Left lung (tissue), 4 donors: ENCODE measurements at regions not wholly inside any gene's neighbourhood (a gene's known extent, or its start where the extent isn't known, plus 50 kb on each side); places are given as distances from the start of the nearest gene placed in this dataset.

Source experiments
- ATAC-seq: fragments of 200-7000 bp; cut with Tn5 transposase; one replicate; pipeline ENCODE4 v1.9.1; 2020; ENCODE audit warnings: moderate library complexity
- DNase-seq, 4 donors: peaks; one replicate each; pipeline ENCODE4 v3.0.0-alpha.2; 2013 to 2020
- H3K27ac ChIP-seq, 2 donors: fragments of 200-600 bp; sonication (generic) in 1 of 2; one replicate each; pipeline versions ENCODE4 v1.5.0 to v1.8.0; 2020 to 2021
- H3K27me3 ChIP-seq, 2 donors: fragments of 200-600 bp; sonication (generic) in 1 of 2; one replicate each; pipeline versions ENCODE4 v1.5.0 to v1.8.0; 2020 to 2021
- H3K36me3 ChIP-seq, 2 donors: fragments of 200-600 bp; sonication (generic) in 1 of 2; one replicate each; pipeline versions ENCODE4 v1.5.0 to v1.8.0; 2020 to 2021
- H3K4me1 ChIP-seq, 2 donors: fragments of 200-600 bp; one replicate each; pipeline ENCODE4 v1.8.0; 2021
- H3K4me3 ChIP-seq, 2 donors: fragments of 200-600 bp; sonication (generic) in 1 of 2; one replicate each; pipeline versions ENCODE4 v1.5.0 to v1.8.0; 2020 to 2021; ENCODE audit warnings: mild to moderate bottlenecking in 1 of 2
- H3K9me3 ChIP-seq, 2 donors: fragments of 200-600 bp; sonication (generic) in 1 of 2; one replicate each; pipeline versions ENCODE4 v1.5.0 to v1.8.0; 2020 to 2021
- intact Hi-C, 2 donors: fragments of 100-400 bp; cut with DNase I; formaldehyde crosslinking; loops; one replicate each; pipeline versions ENCODE4 v1.11.2 to v1.14.2; 2022
- TF ChIP-seq, protein P1 (sequence below), 2 donors: fragments of 200-600 bp; sonication (generic) in 1 of 2; IDR thresholded peaks; one replicate each; pipeline versions ENCODE4 v1.5.0 to v1.8.0; 2021; ENCODE audit warnings: antibody characterized with exemption in 2 of 2
- donor health status: DM: no; HTN: yes; CAD: no.
- donor health status: DM: no; HTN: no; CAD: no.

DNA sequence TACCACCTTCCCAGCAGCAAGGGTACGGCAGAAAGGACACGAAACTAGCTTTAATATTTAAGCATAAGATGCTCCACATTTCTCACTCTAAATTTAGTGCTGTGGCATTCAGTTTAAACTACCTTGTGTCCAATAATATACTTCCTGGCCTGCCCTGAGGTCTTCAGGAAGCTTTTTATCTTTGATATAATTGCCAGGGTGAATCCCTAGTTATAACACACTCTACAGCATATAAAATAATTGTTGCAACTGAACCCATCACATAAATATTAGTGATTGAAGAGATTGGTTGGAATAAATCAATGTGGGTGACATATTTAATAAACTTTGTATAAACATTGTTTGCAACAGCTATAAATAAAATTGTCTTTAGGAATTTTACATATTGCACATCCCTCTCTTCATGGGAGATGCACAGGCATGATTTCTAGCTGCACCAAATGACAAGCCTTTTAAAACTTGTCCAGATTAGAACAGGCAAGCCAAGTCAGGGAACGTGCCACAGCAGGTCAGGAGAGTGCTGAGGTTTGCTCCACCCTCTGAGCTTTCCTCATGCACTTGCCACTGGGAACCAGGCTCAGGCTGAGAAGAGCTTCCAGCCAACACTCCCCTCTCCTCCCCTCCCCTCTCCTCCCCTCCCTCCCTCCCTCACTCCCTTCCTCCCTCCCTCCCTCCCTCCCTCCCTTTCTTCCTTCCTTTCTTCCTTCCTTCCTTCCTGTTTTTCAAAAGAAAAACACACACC, 623.2 kb upstream of the PKN2 start:
- H3K27me3 ChIP-seq: no peaks in the 10 kb centered on the region
- intact Hi-C loops: no loop called here
- TF ChIP-seq, protein P1, sequence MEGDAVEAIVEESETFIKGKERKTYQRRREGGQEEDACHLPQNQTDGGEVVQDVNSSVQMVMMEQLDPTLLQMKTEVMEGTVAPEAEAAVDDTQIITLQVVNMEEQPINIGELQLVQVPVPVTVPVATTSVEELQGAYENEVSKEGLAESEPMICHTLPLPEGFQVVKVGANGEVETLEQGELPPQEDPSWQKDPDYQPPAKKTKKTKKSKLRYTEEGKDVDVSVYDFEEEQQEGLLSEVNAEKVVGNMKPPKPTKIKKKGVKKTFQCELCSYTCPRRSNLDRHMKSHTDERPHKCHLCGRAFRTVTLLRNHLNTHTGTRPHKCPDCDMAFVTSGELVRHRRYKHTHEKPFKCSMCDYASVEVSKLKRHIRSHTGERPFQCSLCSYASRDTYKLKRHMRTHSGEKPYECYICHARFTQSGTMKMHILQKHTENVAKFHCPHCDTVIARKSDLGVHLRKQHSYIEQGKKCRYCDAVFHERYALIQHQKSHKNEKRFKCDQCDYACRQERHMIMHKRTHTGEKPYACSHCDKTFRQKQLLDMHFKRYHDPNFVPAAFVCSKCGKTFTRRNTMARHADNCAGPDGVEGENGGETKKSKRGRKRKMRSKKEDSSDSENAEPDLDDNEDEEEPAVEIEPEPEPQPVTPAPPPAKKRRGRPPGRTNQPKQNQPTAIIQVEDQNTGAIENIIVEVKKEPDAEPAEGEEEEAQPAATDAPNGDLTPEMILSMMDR (IDR thresholded peaks at IDR 0.05): no peak

GRCh38 chr1:88061492-88062177, 622.4 kb upstream of the PKN2 start:
- Histone ChIP-seq H3K27ac (no peak overlapping the region), H3K36me3 (no peaks in the 10 kb centered on the region), H3K27me3 (no peaks in the 10 kb centered on the region), H3K4me1 (no peaks in the 10 kb centered on the region), H3K4me3 (no peak overlapping the region), H3K9me3 (no peaks in the 10 kb centered on the region)
- intact Hi-C loops: no loop called here
- TF ChIP-seq, protein P1 (IDR thresholded peaks at IDR 0.05): peak; percentile 39 to 49
- DNase-seq (peak in 2 of 4 donors; percentile 20 to 52), ATAC-seq (peak; percentile 95)

More for the DNA sequence above, 623.2 kb upstream of the PKN2 start:
- ATAC-seq (peak; percentile 83), DNase-seq (no peak)
- no peaks in the 10 kb centered on the region for H3K4me1 ChIP-seq
- H3K4me3 ChIP-seq: no peak overlapping the region
- H3K9me3 ChIP-seq: no peaks in the 10 kb centered on the region
- no peak overlapping the region for H3K27ac ChIP-seq
- H3K36me3 ChIP-seq: no peaks in the 10 kb centered on the region

GRCh38 chr1:88062650-88063153, 621.4 kb upstream of the PKN2 start:
- DNase-seq: no peak
- Histone ChIP-seq H3K36me3 (no peaks in the 10 kb centered on the region), H3K27me3 (no peaks in the 10 kb centered on the region), H3K4me3 (no peak overlapping the region), H3K27ac (no peak overlapping the region), H3K9me3 (no peaks in the 10 kb centered on the region), H3K4me1 (no peaks in the 10 kb centered on the region)
- TF ChIP-seq, protein P1 (IDR thresholded peaks at IDR 0.05): no peak
- ATAC-seq: no peak
- intact Hi-C loops: no loop called here

DNA sequence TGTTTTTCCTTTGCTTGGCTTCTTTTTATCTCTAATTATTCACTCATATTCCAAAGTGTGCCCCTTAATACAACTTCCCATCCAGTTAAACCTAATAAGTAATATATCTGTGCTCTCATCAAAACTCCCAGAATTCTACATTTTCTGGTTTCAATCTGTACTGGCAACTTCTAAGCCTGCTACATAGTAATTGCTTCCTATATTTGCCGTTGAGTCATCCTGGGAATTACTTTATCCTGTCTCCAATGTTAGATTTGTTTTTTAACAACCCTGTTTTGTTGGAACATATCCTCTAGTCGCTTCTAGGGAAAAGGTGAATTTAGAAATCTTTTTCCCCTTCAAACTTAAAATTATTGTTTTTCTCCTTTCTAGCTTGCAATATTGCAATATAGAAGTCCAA, 620.5 kb upstream of the PKN2 start:
- intact Hi-C loops: no loop called here
- ATAC-seq: no peak
- DNase-seq: no peak
- H3K27me3 ChIP-seq: no peaks in the 10 kb centered on the region
- TF ChIP-seq, protein P1 (IDR thresholded peaks at IDR 0.05): no peak
- H3K9me3 ChIP-seq: no peaks in the 10 kb centered on the region
- no peaks in the 10 kb centered on the region for H3K4me1 ChIP-seq
- no peaks in the 10 kb centered on the region for H3K36me3 ChIP-seq
- H3K4me3 ChIP-seq: no peak overlapping the region
- H3K27ac ChIP-seq: no peak overlapping the region

DNA sequence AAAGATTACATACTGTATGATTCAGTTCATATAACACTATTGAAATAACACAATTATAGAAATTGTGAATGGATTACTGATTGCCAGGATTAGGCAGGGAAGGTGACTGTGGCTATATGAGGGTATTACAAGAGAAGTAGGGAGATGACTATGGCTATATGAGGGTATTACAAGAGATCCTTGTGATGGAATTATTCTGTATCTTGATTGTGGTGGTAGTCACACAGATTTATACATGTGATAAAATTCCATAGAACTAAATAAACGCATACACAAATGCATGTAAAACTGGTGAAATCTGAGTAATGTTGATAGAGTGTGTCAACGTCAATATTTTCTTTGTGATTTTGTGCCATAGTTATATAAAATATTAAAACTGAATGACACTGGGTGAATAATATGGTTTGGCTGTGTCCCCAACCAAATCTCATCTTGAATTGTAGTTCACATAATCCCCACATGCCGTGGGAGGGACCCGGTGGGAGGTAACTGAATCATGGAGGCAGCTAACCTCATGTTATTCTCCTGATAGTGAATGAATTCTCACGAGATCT, 615.6 kb upstream of the PKN2 start:
- Histone ChIP-seq H3K4me1 (no peaks in the 10 kb centered on the region), H3K4me3 (no peak overlapping the region), H3K27me3 (no peaks in the 10 kb centered on the region), H3K27ac (no peak overlapping the region), H3K9me3 (no peaks in the 10 kb centered on the region), H3K36me3 (no peaks in the 10 kb centered on the region)
- ATAC-seq (no peak), DNase-seq (no peak)
- intact Hi-C loops: no loop called here
- TF ChIP-seq, protein P1 (IDR thresholded peaks at IDR 0.05): no peak
